HCT116 (cell line): ENCODE measurements at regions not wholly inside any gene's neighbourhood (a gene's known extent, or its start where the extent isn't known, plus 50 kb on each side); places are given as distances from the start of the nearest gene placed in this dataset.

Source experiments
- CEBPB ChIP-seq: IDR thresholded peaks from 2 replicates; pipeline ENCODE4 v1.6.1; 2012; ENCODE audit warnings: low read depth
- CTCF ChIP-seq, 3 experiments: fragments of 200-600 bp in 1 of 3; sonication (generic) in 1 of 3; IDR thresholded peaks in 2 of 3; conservative IDR thresholded peaks in 1 of 3; 2 replicates each; pipeline ENCODE4 v1.5.1; 2012 to 2017; ENCODE audit warnings: low read depth in 2 of 3, low read length in 2 of 3, antibody characterized with exemption in 1 of 3, borderline replicate concordance in 1 of 3, control low read depth in 1 of 3, mild to moderate bottlenecking in 1 of 3, mixed read lengths in 1 of 3, mixed run types in 1 of 3, moderate library complexity in 1 of 3; ENCODE audit not compliant: insufficient read depth in 1 of 3
- EGR1 ChIP-seq: IDR thresholded peaks from 2 replicates; pipeline ENCODE4 v1.6.1; 2012; ENCODE audit warnings: low read depth
- EZH2 ChIP-seq: fragments of 200-600 bp; sonication (generic); IDR thresholded peaks from 2 replicates; pipeline ENCODE4 v1.6.1; 2017; ENCODE audit warnings: antibody characterized with exemption, mixed run types
- EZH2phosphoT487 ChIP-seq: fragments of 200-600 bp; IDR thresholded peaks from 2 replicates; pipeline ENCODE4 v1.6.1; 2018; ENCODE audit warnings: antibody characterized with exemption, borderline replicate concordance
- JUND ChIP-seq: IDR thresholded peaks from 2 replicates; pipeline ENCODE4 v1.6.1; 2012
- MAX ChIP-seq: IDR thresholded peaks from 2 replicates; pipeline ENCODE4 v1.6.1; 2012
- POLR2A ChIP-seq: IDR thresholded peaks from 2 replicates; pipeline ENCODE4 v1.7.0; 2011; ENCODE audit warnings: borderline replicate concordance; ENCODE audit not compliant: insufficient read depth, insufficient read length; ENCODE audit errors: extremely low read depth
- YY1 ChIP-seq: IDR thresholded peaks from 2 replicates; pipeline ENCODE4 v1.6.1; 2011; ENCODE audit warnings: low read length, low read depth, moderate library complexity, mild to moderate bottlenecking; ENCODE audit not compliant: insufficient replicate concordance; ENCODE audit errors: extremely low read depth
- ZFX ChIP-seq: fragments of 450-650 bp; IDR thresholded peaks from 2 replicates; pipeline ENCODE4 v1.6.1; 2017
- ZNF274 ChIP-seq: fragments of 200-500 bp; sonication (Bioruptor generic); IDR thresholded peaks from 2 replicates; pipeline ENCODE4 v1.6.1; 2014; ENCODE audit warnings: mild to moderate bottlenecking, low read depth, low read length, inconsistent platforms
- TF ChIP-seq, protein P1 (sequence below): IDR thresholded peaks from 2 replicates; pipeline ENCODE4 v1.6.1; 2012
- TF ChIP-seq, protein P2 (sequence below): IDR thresholded peaks from 2 replicates; pipeline ENCODE4 v1.6.1; 2012; ENCODE audit warnings: low read depth

- TF ChIP-seq CEBPB (no peak), POLR2A (no peak), ZNF274 (no peak), CTCF (IDR thresholded peaks at IDR 0.05 in 2 of 3, conservative IDR thresholded peaks at IDR 0.05 in 1 of 3; ENCODE audit: borderline replicate concordance in 1 of 3, insufficient read depth in 1 of 3, low read depth in 2 of 3, low read length in 2 of 3) (no peak), ZFX (no peak), JUND (no peak), EZH2phosphoT487 (no peak), EZH2 (no peak), MAX (no peak), EGR1 (no peak), YY1 (no peak)
- TF ChIP-seq, protein P1, sequence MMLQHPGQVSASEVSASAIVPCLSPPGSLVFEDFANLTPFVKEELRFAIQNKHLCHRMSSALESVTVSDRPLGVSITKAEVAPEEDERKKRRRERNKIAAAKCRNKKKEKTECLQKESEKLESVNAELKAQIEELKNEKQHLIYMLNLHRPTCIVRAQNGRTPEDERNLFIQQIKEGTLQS = no peak
- TF ChIP-seq, protein P2, sequence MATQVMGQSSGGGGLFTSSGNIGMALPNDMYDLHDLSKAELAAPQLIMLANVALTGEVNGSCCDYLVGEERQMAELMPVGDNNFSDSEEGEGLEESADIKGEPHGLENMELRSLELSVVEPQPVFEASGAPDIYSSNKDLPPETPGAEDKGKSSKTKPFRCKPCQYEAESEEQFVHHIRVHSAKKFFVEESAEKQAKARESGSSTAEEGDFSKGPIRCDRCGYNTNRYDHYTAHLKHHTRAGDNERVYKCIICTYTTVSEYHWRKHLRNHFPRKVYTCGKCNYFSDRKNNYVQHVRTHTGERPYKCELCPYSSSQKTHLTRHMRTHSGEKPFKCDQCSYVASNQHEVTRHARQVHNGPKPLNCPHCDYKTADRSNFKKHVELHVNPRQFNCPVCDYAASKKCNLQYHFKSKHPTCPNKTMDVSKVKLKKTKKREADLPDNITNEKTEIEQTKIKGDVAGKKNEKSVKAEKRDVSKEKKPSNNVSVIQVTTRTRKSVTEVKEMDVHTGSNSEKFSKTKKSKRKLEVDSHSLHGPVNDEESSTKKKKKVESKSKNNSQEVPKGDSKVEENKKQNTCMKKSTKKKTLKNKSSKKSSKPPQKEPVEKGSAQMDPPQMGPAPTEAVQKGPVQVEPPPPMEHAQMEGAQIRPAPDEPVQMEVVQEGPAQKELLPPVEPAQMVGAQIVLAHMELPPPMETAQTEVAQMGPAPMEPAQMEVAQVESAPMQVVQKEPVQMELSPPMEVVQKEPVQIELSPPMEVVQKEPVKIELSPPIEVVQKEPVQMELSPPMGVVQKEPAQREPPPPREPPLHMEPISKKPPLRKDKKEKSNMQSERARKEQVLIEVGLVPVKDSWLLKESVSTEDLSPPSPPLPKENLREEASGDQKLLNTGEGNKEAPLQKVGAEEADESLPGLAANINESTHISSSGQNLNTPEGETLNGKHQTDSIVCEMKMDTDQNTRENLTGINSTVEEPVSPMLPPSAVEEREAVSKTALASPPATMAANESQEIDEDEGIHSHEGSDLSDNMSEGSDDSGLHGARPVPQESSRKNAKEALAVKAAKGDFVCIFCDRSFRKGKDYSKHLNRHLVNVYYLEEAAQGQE = no peak
These were observed 319.3 kb upstream of the NECTIN3 start for GRCh38 chr3:110752307-110752706.
